ENCODE measurements at regions not wholly inside any gene's neighbourhood (a gene's known extent, or its start where the extent isn't known, plus 50 kb on each side); places are given as distances from the start of the nearest gene placed in this dataset.

DNA sequence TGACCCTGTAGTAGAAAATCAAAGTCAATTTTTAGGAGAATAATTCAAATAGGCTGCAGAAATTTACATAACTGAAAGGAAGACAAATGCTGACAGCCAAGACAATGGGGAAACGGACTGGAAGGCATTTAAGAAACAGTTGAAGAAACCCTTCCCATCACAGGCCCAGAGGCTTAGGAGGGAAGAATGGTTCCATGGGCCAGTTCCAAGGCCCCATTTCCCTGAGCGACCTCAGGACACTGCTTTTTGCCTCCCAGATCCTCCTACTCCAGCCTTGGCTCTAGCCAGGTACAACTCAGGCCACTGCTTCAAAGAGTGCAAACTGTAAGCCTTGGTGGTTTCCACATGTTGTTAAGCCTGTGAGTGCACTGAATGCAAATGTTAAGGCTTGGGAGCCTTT, 184.1 kb upstream of the SGCD start:
- DNase-seq = no peak
- H3K27me3 ChIP-seq = no peaks in the 10 kb centered on the region
- 77 to 88% methylated on average over 2 of the region's 2 CpGs for WGBS, 2 donors
- TF ChIP-seq POLR2AphosphoS5 (IDR thresholded peaks at IDR 0.05) = no peak
- no peak for TF ChIP-seq EP300 (IDR thresholded peaks at IDR 0.05)
- no peak for TF ChIP-seq POLR2A (IDR thresholded peaks at IDR 0.05)
- TF ChIP-seq, protein P1, sequence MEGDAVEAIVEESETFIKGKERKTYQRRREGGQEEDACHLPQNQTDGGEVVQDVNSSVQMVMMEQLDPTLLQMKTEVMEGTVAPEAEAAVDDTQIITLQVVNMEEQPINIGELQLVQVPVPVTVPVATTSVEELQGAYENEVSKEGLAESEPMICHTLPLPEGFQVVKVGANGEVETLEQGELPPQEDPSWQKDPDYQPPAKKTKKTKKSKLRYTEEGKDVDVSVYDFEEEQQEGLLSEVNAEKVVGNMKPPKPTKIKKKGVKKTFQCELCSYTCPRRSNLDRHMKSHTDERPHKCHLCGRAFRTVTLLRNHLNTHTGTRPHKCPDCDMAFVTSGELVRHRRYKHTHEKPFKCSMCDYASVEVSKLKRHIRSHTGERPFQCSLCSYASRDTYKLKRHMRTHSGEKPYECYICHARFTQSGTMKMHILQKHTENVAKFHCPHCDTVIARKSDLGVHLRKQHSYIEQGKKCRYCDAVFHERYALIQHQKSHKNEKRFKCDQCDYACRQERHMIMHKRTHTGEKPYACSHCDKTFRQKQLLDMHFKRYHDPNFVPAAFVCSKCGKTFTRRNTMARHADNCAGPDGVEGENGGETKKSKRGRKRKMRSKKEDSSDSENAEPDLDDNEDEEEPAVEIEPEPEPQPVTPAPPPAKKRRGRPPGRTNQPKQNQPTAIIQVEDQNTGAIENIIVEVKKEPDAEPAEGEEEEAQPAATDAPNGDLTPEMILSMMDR (IDR thresholded peaks at IDR 0.05) = no peak
- H3K4me3 ChIP-seq = no peak overlapping the region
- no peaks in the 10 kb centered on the region for H3K4me1 ChIP-seq
- no peak overlapping the region for H3K27ac ChIP-seq
- ATAC-seq (ENCODE audit: low FRiP score in 2 of 2) = no peak
- no peaks in the 10 kb centered on the region for H3K36me3 ChIP-seq
- peaks cover 0 to 13% (median 3%) of the 10 kb centered on the region in 4 donors for H3K9me3 ChIP-seq

DNA sequence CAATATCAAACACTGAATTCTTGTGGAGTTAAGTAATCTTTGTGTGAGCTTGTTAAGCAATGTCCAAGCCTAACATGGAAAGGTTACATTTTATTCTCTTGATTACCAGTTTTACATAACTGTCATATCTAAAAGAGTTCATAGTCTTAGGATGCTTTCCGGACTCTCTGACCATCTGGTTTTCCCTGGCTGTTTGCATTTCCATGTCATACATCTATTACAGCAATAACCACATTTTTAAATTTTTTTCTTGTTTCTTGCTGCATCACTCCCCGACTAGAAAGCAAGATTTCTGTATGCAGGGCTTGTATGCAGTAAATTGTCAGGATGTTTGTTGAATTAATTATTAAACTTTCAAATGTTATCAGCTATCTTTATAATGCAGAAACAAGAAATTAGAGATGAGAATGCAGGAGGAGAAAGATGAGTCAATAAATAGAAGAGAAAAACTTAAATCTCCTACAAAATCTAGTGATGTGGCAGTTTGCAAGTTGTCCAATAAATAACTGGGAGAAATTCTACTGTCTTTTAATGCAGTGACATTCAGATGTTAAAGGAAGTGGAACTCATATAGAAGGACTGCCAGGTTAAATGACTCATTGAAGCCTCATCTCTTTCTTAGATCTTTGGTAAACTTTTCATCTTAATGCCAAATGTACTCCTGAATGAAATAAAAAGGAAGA, 179.6 kb upstream of the SGCD start:
- no peak for DNase-seq
- no peaks in the 10 kb centered on the region for H3K4me1 ChIP-seq
- WGBS, 2 donors = 44 to 49% methylated on average over 2 of the region's 2 CpGs
- TF ChIP-seq POLR2AphosphoS5 (IDR thresholded peaks at IDR 0.05) (no peak), EP300 (IDR thresholded peaks at IDR 0.05) (no peak), POLR2A (IDR thresholded peaks at IDR 0.05) (no peak)
- TF ChIP-seq, protein P1 (IDR thresholded peaks at IDR 0.05) = no peak
- H3K36me3 ChIP-seq = no peaks in the 10 kb centered on the region
- peaks cover 0 to 11% (median 3%) of the 10 kb centered on the region in 4 donors for H3K9me3 ChIP-seq
- H3K4me3 ChIP-seq = no peak overlapping the region
- ATAC-seq (ENCODE audit: low FRiP score in 2 of 2) = no peak
- no peak overlapping the region for H3K27ac ChIP-seq
- no peaks in the 10 kb centered on the region for H3K27me3 ChIP-seq

DNA sequence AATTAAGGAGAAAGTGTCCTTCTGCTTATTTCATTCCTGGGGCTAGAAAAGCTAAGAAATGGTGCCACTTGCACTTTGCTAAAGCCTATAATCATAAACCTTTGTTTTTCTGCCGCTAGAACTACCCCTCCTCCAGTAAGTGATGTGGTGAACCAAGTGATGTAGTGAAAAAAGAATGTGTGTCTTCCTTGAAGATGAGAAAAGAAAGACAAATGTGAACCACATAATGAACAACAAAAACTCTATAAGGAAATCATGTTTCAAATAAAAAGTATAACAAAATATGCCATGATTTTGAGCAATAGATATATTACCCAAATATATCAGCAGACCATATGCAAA, 179.0 kb upstream of the SGCD start:
- ATAC-seq (ENCODE audit: low FRiP score in 2 of 2) = no peak
- WGBS, 2 donors = 28 to 64% methylated on average over 1 of the region's 1 CpG

DNA sequence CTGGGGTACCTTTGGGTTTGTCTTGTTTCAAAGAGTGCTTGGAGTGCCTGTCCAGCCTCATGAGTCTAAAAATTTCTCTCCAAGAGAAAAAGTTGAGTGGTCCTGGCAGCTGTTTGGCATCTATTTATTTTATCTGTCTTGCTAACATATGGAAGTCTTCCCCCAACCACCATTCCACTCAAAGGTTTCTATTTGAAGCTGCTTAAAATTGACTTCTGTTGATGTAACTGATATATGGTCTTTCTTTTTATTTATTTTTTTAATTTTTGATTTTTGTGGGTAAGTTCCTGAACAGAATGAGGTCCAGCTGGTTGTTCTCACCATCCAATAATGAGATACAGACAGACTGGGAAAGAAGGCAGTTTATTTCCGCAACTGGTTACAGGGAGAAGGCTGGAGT, 178.7 kb upstream of the SGCD start:
- H3K9me3 ChIP-seq = peaks cover 0 to 2% (median 0%) of the 10 kb centered on the region in 4 donors
- no peaks in the 10 kb centered on the region for H3K4me1 ChIP-seq
- H3K36me3 ChIP-seq = no peaks in the 10 kb centered on the region
- no peak for TF ChIP-seq EP300 (IDR thresholded peaks at IDR 0.05)
- no peak for TF ChIP-seq POLR2A (IDR thresholded peaks at IDR 0.05)
- TF ChIP-seq POLR2AphosphoS5 (IDR thresholded peaks at IDR 0.05) = no peak
- TF ChIP-seq, protein P1 (IDR thresholded peaks at IDR 0.05) = no peak
- H3K4me3 ChIP-seq = no peak overlapping the region
- DNase-seq (no peak), ATAC-seq (ENCODE audit: low FRiP score in 2 of 2) (no peak)
- no peaks in the 10 kb centered on the region for H3K27me3 ChIP-seq
- H3K27ac ChIP-seq = no peak overlapping the region
- WGBS, 2 donors = 62 to 69% methylated on average over 1 of the region's 1 CpG

More for the DNA sequence above, 179.0 kb upstream of the SGCD start:
- Histone ChIP-seq H3K36me3 (no peaks in the 10 kb centered on the region), H3K27me3 (no peaks in the 10 kb centered on the region), H3K4me3 (no peak overlapping the region), H3K4me1 (no peaks in the 10 kb centered on the region), H3K27ac (no peak overlapping the region), H3K9me3 (peaks cover 0 to 6% (median under 1%) of the 10 kb centered on the region in 4 donors)
- TF ChIP-seq POLR2A (IDR thresholded peaks at IDR 0.05) (no peak), EP300 (IDR thresholded peaks at IDR 0.05) (no peak)
- DNase-seq = no peak

DNA sequence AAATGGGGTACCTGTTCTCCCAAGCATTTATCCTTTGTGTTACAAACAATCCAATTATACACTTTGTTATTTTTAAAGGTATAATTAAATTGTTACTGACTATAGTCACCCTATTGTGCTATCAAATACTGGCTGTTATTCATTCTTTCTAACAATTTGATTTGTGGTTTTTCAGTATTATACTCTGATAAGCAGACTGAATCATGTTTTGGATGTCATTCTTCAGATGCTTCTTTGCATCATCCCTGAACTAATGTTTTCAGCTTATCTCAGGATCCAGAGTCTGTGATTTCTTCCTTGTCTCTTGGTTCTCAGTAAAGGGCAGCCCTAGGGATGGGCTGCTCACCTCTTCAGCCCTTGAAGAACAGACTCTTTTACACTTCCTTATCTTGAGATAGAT, 177.8 kb upstream of the SGCD start:
- no peak for ATAC-seq (ENCODE audit: low FRiP score in 2 of 2)
- Histone ChIP-seq H3K4me3 (no peak overlapping the region), H3K4me1 (no peaks in the 10 kb centered on the region), H3K27me3 (no peaks in the 10 kb centered on the region), H3K9me3 (no peaks in the 10 kb centered on the region), H3K27ac (no peak overlapping the region), H3K36me3 (no peaks in the 10 kb centered on the region)
- no peak for DNase-seq
- no peak for TF ChIP-seq POLR2A (IDR thresholded peaks at IDR 0.05)
- TF ChIP-seq, protein P1 (IDR thresholded peaks at IDR 0.05) = no peak
- no peak for TF ChIP-seq EP300 (IDR thresholded peaks at IDR 0.05)
- no peak for TF ChIP-seq POLR2AphosphoS5 (IDR thresholded peaks at IDR 0.05)
